Endothelial cell (in vitro differentiated cells): ENCODE measurements at regions not wholly inside any gene's neighbourhood (a gene's known extent, or its start where the extent isn't known, plus 50 kb on each side); places are given as distances from the start of the nearest gene placed in this dataset.

Experiments
- DNase-seq: peaks from one replicate; pipeline ENCODE4 v3.0.0; 2021; ENCODE audit warnings: low spot score
- H3K27ac Mint-ChIP-seq: one replicate; pipeline ENCODE4 v1.8.0; 2021; ENCODE audit warnings: mixed read lengths, inconsistent platforms; ENCODE audit not compliant: unreplicated experiment
- H3K27me3 Mint-ChIP-seq: one replicate; pipeline ENCODE4 v1.8.0; 2021; ENCODE audit warnings: mild to moderate bottlenecking, moderate library complexity, mixed read lengths, inconsistent platforms; ENCODE audit not compliant: unreplicated experiment
- H3K36me3 Mint-ChIP-seq: one replicate; pipeline ENCODE4 v1.8.0; 2021; ENCODE audit warnings: mild to moderate bottlenecking, low read depth, mixed read lengths, inconsistent platforms; ENCODE audit not compliant: unreplicated experiment
- H3K4me1 Mint-ChIP-seq: one replicate; pipeline ENCODE4 v1.8.0; 2021; ENCODE audit warnings: mild to moderate bottlenecking, mixed read lengths, inconsistent platforms; ENCODE audit not compliant: unreplicated experiment
- H3K4me3 Mint-ChIP-seq: one replicate; pipeline ENCODE4 v1.8.0; 2021; ENCODE audit warnings: mild to moderate bottlenecking, mixed read lengths, inconsistent platforms; ENCODE audit not compliant: unreplicated experiment
- H3K9me3 Mint-ChIP-seq: one replicate; pipeline ENCODE4 v1.8.0; 2021; ENCODE audit warnings: mixed read lengths, inconsistent platforms; ENCODE audit not compliant: unreplicated experiment
- CTCF ChIP-seq: fragments of 200-600 bp; sonication (generic); IDR thresholded peaks from one replicate; pipeline ENCODE4 v1.5.0; 2021; ENCODE audit warnings: antibody characterized with exemption; ENCODE audit not compliant: unreplicated experiment

GRCh38 chr7:66529883-66530610, 98.6 kb upstream of the KCTD7 start:
- H3K9me3 Mint-ChIP-seq, result no peaks in the 10 kb centered on the region
- no peak for TF ChIP-seq CTCF
- no peak for DNase-seq

DNA sequence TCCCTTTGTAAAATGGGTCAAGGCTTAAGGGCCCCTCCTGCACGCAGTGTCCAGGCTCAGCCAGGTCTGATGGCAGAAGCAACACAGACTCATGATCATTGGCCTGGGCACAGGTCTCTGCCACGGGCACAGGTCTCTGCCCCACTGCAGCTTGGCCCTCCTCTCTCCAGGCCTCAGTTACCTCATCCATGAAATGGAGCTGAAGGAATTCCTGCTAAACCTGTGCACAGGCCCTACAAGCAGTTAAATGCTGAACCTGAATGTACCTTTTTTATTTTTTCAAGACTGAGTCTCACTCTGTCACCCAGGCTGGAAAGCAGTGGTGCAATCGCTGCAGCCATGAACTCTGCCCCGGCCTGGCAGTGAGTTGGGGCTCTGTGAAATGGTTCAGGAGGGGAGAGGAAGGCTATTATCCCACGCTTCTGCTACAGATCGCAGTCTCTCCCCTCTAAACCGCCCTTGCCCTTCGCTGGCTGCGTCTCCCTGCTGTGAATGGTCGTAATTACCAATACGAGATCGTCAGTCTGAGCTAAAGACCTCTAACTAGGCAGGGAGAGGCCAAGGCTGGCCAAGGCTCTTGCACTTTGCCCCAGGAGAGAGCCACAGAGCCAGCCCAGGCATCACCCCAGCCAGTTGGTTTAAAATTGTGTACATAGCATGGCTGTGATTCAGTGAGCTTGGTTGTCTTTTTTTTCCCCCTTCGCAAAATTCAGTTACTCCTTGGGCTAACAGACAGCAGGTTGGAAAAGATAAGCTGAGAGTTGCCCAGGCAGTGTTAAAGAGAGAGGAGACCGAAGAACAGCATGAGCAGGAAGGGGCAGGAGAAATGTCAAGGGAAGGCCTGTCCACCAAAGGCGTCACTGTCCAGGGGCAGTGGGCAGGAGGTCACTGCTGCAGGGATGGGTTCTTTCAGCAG, 93.0 kb upstream of the KCTD7 start:
- Mint-ChIP-seq H3K9me3 (no peaks in the 10 kb centered on the region), H3K4me3 (no peak overlapping the region), H3K27ac (no peak overlapping the region), H3K36me3 (no peaks in the 10 kb centered on the region), H3K4me1 (peaks cover 2% of the 10 kb centered on the region), H3K27me3 (peaks cover 4% of the 10 kb centered on the region)
- DNase-seq, result no peak
- TF ChIP-seq CTCF, result no peak

More at GRCh38 chr7:66529883-66530610, 98.6 kb upstream of the KCTD7 start:
- peaks cover 6% of the 10 kb centered on the region for H3K27me3 Mint-ChIP-seq
- H3K4me3 Mint-ChIP-seq, result no peak overlapping the region
- peaks cover 5% of the 10 kb centered on the region for H3K4me1 Mint-ChIP-seq
- peaks cover 4% of the 10 kb centered on the region for H3K36me3 Mint-ChIP-seq
- peak overlapping the region; percentile 58 for H3K27ac Mint-ChIP-seq

GRCh38 chr7:66537380-66537779, 91.3 kb upstream of the KCTD7 start:
- H3K4me1 Mint-ChIP-seq, result peaks cover 2% of the 10 kb centered on the region
- H3K27ac Mint-ChIP-seq, result no peak overlapping the region

DNA sequence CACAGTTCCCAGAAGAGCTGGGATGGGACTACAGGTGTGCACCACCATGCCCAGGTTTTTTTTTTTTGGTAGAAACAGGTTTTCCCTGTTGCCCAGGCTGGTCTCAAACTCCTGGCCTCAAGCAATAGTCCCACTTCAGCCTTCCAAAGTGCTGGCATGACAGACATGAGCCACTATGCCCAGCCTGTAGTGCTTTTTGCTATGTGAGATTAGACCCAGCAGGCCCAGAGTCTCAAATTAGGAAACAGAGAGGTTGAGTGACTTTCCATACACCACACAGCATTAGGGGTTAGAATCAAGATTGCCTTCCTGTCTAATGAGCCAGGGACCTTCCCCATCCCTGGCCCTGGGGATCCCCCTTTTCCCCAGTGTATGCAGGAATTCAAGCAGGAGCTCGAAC, 90.8 kb upstream of the KCTD7 start:
- Mint-ChIP-seq H3K27me3 (peaks cover 4% of the 10 kb centered on the region), H3K27ac (no peak overlapping the region), H3K4me1 (no peaks in the 10 kb centered on the region), H3K36me3 (peaks cover 9% of the 10 kb centered on the region), H3K9me3 (no peaks in the 10 kb centered on the region), H3K4me3 (no peak overlapping the region)
- no peak for TF ChIP-seq CTCF
- no peak for DNase-seq

More at GRCh38 chr7:66537380-66537779, 91.3 kb upstream of the KCTD7 start:
- H3K4me3 Mint-ChIP-seq, result no peak overlapping the region
- DNase-seq, result no peak
- H3K36me3 Mint-ChIP-seq, result peaks cover 4% of the 10 kb centered on the region
- no peak for TF ChIP-seq CTCF
- H3K27me3 Mint-ChIP-seq, result peaks cover 3% of the 10 kb centered on the region
- H3K9me3 Mint-ChIP-seq, result no peaks in the 10 kb centered on the region

DNA sequence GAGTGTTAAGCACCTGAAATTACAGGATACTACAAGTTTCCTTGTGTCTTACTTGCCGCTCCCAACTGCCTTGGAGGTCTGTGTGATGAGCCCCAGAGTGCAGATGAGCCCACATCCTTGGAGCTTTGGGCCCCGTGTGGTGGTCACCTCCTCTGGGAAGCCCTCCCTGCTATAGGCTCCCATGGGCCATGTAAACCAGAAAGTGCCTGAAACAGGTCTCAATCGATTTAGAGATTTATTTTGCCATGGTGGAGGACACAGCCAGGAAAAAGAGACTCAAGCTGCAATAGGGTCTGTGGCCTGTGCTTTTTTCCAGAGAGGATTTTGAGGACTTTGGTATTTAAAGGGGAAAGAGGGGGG, 89.4 kb upstream of the KCTD7 start:
- H3K27me3 Mint-ChIP-seq, result peaks cover 4% of the 10 kb centered on the region
- peaks cover 9% of the 10 kb centered on the region for H3K36me3 Mint-ChIP-seq
- no peak overlapping the region for H3K4me3 Mint-ChIP-seq
- no peaks in the 10 kb centered on the region for H3K4me1 Mint-ChIP-seq
- no peak overlapping the region for H3K27ac Mint-ChIP-seq
- no peak for DNase-seq
- no peak for TF ChIP-seq CTCF
- H3K9me3 Mint-ChIP-seq, result no peaks in the 10 kb centered on the region
